ENCODE measurements at regions not wholly inside any gene's neighbourhood (a gene's known extent, or its start where the extent isn't known, plus 50 kb on each side); places are given as distances from the start of the nearest gene placed in this dataset.

- Histone ChIP-seq H3K27me3 (replicated peaks in 1 of 7) (peaks cover 0 to 4% (median 0%) of the 10 kb centered on the region in 7 donors), H3K27ac (no peak overlapping the region), H3K36me3 (no peaks in the 10 kb centered on the region), H3K9me3 (peaks cover 0 to 14% (median 0%) of the 10 kb centered on the region in 8 donors), H3K4me3 (no peak overlapping the region), H3K4me1 (no peaks in the 10 kb centered on the region)
- intact Hi-C loops (cut with DNase I; ENCODE audit: low total_unique reads): no loop called here
- no peak for DNase-seq
- TF ChIP-seq POLR2A (IDR thresholded peaks at IDR 0.05) (no peak), POLR2AphosphoS5 (IDR thresholded peaks at IDR 0.05) (no peak)
- TF ChIP-seq, protein P1, sequence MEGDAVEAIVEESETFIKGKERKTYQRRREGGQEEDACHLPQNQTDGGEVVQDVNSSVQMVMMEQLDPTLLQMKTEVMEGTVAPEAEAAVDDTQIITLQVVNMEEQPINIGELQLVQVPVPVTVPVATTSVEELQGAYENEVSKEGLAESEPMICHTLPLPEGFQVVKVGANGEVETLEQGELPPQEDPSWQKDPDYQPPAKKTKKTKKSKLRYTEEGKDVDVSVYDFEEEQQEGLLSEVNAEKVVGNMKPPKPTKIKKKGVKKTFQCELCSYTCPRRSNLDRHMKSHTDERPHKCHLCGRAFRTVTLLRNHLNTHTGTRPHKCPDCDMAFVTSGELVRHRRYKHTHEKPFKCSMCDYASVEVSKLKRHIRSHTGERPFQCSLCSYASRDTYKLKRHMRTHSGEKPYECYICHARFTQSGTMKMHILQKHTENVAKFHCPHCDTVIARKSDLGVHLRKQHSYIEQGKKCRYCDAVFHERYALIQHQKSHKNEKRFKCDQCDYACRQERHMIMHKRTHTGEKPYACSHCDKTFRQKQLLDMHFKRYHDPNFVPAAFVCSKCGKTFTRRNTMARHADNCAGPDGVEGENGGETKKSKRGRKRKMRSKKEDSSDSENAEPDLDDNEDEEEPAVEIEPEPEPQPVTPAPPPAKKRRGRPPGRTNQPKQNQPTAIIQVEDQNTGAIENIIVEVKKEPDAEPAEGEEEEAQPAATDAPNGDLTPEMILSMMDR (IDR thresholded peaks at IDR 0.05 in 8 of 11, conservative IDR thresholded peaks at IDR 0.05 in 3 of 11): no peak
- 42 to 58% (median 51%) methylated on average over 4 to 5 of the region's 5 CpGs for WGBS, 5 donors
Measured at GRCh38 chr19:28218728-28219127, 994.2 kb downstream of the UQCRFS1 start.

GRCh38 chr19:28217022-28217421, 995.9 kb downstream of the UQCRFS1 start:
- intact Hi-C loops (cut with DNase I; ENCODE audit: low total_unique reads): no loop called here
- 28 to 38% (median 30%) methylated on average over 1 of the region's 1 CpG for WGBS, 5 donors
- TF ChIP-seq POLR2AphosphoS5 (IDR thresholded peaks at IDR 0.05): no peak
- TF ChIP-seq, protein P1 (IDR thresholded peaks at IDR 0.05 in 8 of 11, conservative IDR thresholded peaks at IDR 0.05 in 3 of 11): no peak
- no peak for TF ChIP-seq POLR2A (IDR thresholded peaks at IDR 0.05)

GRCh38 chr19:28213470-28214082, 999.4 kb downstream of the UQCRFS1 start:
- H3K4me1 ChIP-seq: no peaks in the 10 kb centered on the region
- DNase-seq: no peak
- H3K9me3 ChIP-seq: peaks cover 0 to 13% (median 0%) of the 10 kb centered on the region in 8 donors
- no peak overlapping the region for H3K4me3 ChIP-seq
- 60 to 73% (median 67%) methylated on average over 6 of the region's 6 CpGs for WGBS, 5 donors
- no peak for TF ChIP-seq POLR2A (IDR thresholded peaks at IDR 0.05)
- no peak for TF ChIP-seq POLR2AphosphoS5 (IDR thresholded peaks at IDR 0.05)
- TF ChIP-seq, protein P1 (IDR thresholded peaks at IDR 0.05 in 8 of 11, conservative IDR thresholded peaks at IDR 0.05 in 3 of 11): no peak
- H3K27me3 ChIP-seq (replicated peaks in 1 of 7): no peaks in the 10 kb centered on the region
- no peaks in the 10 kb centered on the region for H3K36me3 ChIP-seq
- H3K27ac ChIP-seq: no peak overlapping the region
- intact Hi-C loops (cut with DNase I; ENCODE audit: low total_unique reads): no loop called here

More at GRCh38 chr19:28217022-28217421, 995.9 kb downstream of the UQCRFS1 start:
- Histone ChIP-seq H3K27me3 (replicated peaks in 1 of 7) (peaks cover 0 to 4% (median 0%) of the 10 kb centered on the region in 7 donors), H3K27ac (no peak overlapping the region), H3K4me3 (no peak overlapping the region), H3K36me3 (no peaks in the 10 kb centered on the region), H3K4me1 (no peaks in the 10 kb centered on the region), H3K9me3 (peaks cover 0 to 6% (median 0%) of the 10 kb centered on the region in 8 donors)
- no peak for DNase-seq

DNA sequence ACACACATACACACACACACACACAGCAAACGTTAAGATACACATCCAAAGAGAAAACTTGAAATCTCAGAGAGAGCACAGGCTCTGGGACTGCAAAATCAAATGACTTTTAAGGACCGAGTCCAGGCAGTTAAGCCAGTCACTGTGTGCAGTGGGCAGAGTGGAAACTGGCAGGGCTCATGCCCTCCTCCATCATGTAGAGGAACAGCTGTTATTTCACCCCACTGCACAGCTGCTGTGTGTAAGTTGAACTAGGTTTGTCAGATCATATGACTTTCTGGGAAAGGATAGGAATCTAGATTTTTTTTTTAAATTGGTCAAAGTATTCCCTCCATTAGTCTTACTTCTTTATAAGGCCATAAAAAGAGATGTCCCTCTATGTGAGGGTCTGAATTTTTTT, 1002.1 kb downstream of the UQCRFS1 start:
- TF ChIP-seq POLR2A (IDR thresholded peaks at IDR 0.05): no peak
- no peak for TF ChIP-seq POLR2AphosphoS5 (IDR thresholded peaks at IDR 0.05)
- TF ChIP-seq, protein P1 (IDR thresholded peaks at IDR 0.05 in 8 of 11, conservative IDR thresholded peaks at IDR 0.05 in 3 of 11): no peak
- Histone ChIP-seq H3K27ac (no peak overlapping the region), H3K4me3 (no peak overlapping the region), H3K36me3 (no peaks in the 10 kb centered on the region), H3K4me1 (no peaks in the 10 kb centered on the region), H3K9me3 (peaks cover 0 to 33% (median 0%) of the 10 kb centered on the region in 8 donors), H3K27me3 (replicated peaks in 1 of 7) (no peaks in the 10 kb centered on the region)
- WGBS, 5 donors: 63 to 73% (median 70%) methylated on average over 2 of the region's 2 CpGs
- no peak for DNase-seq
- intact Hi-C loops (cut with DNase I; ENCODE audit: low total_unique reads): no loop called here

Data from spleen (tissue), 11 donors.